SJCRH30 (cell line): ENCODE measurements at regions not wholly inside any gene's neighbourhood (a gene's known extent, or its start where the extent isn't known, plus 50 kb on each side); places are given as distances from the start of the nearest gene placed in this dataset.
A peak's percentile ranks its signal among the peaks of the same experiment; 100 is the strongest.

Experiments
- DNase-seq, 2 experiments: peaks; one replicate each; pipeline ENCODE4 v3.0.0-alpha.2; 2015 to 2020
- H3K27ac ChIP-seq: fragments of 250-450 bp; sonication (Bioruptor Pico); 2 replicates; pipeline ENCODE4 v1.5.1; 2020; ENCODE audit warnings: mild to moderate bottlenecking, moderate library complexity
- H3K27me3 ChIP-seq: fragments of 250-450 bp; sonication (Bioruptor Pico); 2 replicates; pipeline ENCODE4 v1.5.1; 2020; ENCODE audit warnings: mild to moderate bottlenecking, moderate library complexity
- H3K36me3 ChIP-seq: fragments of 250-450 bp; sonication (Bioruptor Pico); 2 replicates; pipeline ENCODE4 v1.5.1; 2020; ENCODE audit warnings: mild to moderate bottlenecking, moderate library complexity
- H3K4me1 ChIP-seq: fragments of 250-450 bp; sonication (Bioruptor Pico); 2 replicates; pipeline ENCODE4 v1.5.1; 2020; ENCODE audit warnings: mild to moderate bottlenecking, moderate library complexity
- H3K4me3 ChIP-seq: fragments of 250-450 bp; sonication (Bioruptor Pico); 2 replicates; pipeline ENCODE4 v1.5.1; 2020; ENCODE audit warnings: mild to moderate bottlenecking, moderate library complexity
- H3K9me3 ChIP-seq: fragments of 250-450 bp; sonication (Bioruptor Pico); replicated peaks from 2 replicates; pipeline ENCODE4 v1.5.1; 2020; ENCODE audit warnings: mild to moderate bottlenecking, moderate library complexity

GRCh38 chr6:67676892-67677291 is 958.2 kb upstream of the ADGRB3 start:
- DNase-seq, result no peak

GRCh38 chr6:67667637-67668422 is 967.3 kb upstream of the ADGRB3 start:
- no peaks in the 10 kb centered on the region for H3K27me3 ChIP-seq
- no peaks in the 10 kb centered on the region for H3K9me3 ChIP-seq
- no peaks in the 10 kb centered on the region for H3K36me3 ChIP-seq
- DNase-seq, result no peak
- H3K27ac ChIP-seq, result no peak overlapping the region
- no peaks in the 10 kb centered on the region for H3K4me1 ChIP-seq
- H3K4me3 ChIP-seq, result no peak overlapping the region

More at GRCh38 chr6:67676892-67677291, 958.2 kb upstream of the ADGRB3 start:
- no peak overlapping the region for H3K27ac ChIP-seq
- no peaks in the 10 kb centered on the region for H3K27me3 ChIP-seq
- H3K4me3 ChIP-seq, result no peak overlapping the region
- H3K9me3 ChIP-seq, result no peaks in the 10 kb centered on the region
- no peaks in the 10 kb centered on the region for H3K4me1 ChIP-seq
- H3K36me3 ChIP-seq, result no peaks in the 10 kb centered on the region

GRCh38 chr6:67666177-67666964 is 968.7 kb upstream of the ADGRB3 start:
- H3K27ac ChIP-seq, result no peak overlapping the region
- no peak overlapping the region for H3K4me3 ChIP-seq
- DNase-seq, result no peak
- H3K4me1 ChIP-seq, result no peaks in the 10 kb centered on the region
- H3K27me3 ChIP-seq, result no peaks in the 10 kb centered on the region
- no peaks in the 10 kb centered on the region for H3K9me3 ChIP-seq
- H3K36me3 ChIP-seq, result no peaks in the 10 kb centered on the region

DNA sequence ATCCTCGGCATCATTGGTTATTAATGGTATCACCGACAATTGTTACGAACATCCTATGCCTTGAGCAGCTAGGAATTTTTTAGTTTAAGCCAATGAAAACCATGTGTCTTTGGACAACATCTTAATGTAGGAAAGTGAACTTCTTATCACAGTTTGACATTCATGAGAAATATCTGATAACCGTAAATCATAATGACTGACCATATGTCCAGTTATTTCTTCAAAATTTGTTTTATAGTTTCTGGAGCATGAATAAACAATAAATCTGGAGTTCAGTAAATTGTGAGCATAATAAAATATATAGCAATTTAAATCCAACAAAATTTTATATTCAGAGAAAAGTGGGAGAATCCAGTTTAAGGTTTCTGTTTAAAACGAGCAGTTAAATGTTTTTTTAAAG is 970.1 kb upstream of the ADGRB3 start:
- no peaks in the 10 kb centered on the region for H3K36me3 ChIP-seq
- DNase-seq, result no peak
- no peaks in the 10 kb centered on the region for H3K4me1 ChIP-seq
- H3K9me3 ChIP-seq, result no peaks in the 10 kb centered on the region
- H3K27ac ChIP-seq, result no peak overlapping the region
- no peaks in the 10 kb centered on the region for H3K27me3 ChIP-seq
- H3K4me3 ChIP-seq, result no peak overlapping the region

DNA sequence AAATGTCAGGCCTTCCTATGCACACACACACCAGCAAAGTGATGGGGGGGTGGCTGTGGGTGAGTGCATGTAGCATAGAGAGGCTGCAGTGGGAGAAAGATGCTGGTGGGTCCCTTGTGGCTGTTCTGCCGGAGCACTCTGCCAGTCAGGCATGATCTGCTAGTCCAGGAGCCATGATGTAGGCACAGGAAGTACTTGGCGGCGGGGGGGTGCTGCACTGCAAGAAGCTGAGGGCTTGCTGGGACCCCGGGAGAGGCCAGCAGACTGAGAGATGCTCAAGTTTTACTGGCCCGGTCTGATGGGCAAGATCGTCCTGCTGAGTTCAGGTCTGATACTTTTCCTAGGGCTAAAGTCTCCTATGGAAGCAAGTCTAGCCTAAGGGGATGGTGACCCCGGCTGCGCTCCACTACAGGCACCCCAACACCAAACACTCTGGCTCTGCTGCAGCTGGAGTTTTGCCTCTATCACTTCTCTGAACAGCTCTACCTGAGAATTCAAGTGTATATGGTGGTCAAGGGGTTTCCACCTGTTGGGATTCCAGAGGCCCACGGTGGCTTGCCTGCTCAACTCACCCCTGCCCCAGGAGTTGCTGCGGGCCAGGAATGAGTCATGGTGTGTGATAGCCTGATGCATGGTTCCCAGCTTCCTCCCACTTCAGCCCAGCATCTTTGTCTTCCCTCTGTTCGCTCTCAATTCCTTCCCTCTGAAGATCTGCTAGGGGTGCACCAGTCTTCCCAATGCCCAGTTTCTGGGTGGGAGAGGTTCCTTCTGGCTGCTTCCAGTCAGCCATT is 971.8 kb upstream of the ADGRB3 start:
- no peak for DNase-seq
- no peak overlapping the region for H3K4me3 ChIP-seq
- no peak overlapping the region for H3K27ac ChIP-seq
- no peaks in the 10 kb centered on the region for H3K27me3 ChIP-seq
- no peaks in the 10 kb centered on the region for H3K36me3 ChIP-seq
- no peaks in the 10 kb centered on the region for H3K9me3 ChIP-seq
- no peaks in the 10 kb centered on the region for H3K4me1 ChIP-seq

DNA sequence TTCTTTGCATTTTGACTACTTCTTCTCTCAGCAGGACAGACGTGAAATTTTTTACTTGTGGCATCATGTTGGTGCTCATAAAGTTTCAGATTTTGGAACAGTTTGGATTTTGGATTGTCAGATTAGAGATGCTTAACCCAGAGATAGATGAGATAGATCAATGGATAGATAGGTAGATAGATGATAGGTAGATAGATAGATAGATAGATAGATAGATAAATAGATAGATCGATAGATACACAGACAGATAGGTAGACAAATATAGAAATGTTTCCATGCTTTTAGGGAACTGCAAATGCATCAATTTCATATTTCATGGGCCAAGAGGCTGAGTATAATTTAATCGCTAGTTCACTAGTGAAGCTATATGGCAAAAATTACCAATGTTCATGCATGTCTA is 981.5 kb upstream of the ADGRB3 start:
- H3K27ac ChIP-seq, result no peak overlapping the region

DNA sequence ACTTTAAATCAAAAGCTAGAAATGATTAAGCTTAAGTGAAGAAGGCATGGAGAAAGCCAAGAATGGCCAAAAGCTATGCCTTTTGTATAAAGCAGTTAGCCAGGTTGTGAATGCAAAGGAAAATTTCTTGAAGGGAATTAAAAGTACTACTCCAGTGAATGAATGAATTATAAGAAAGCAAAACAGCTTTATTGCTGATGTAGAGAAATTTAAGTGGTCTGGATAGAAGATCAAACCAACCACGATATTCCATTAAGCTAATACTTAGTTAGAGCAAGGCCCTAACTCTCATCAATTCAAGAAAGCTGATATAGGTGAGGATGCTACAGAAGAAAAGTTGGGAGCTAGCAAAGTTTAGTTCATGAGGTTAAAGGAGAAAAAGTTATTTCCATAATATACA is 988.5 kb upstream of the ADGRB3 start:
- H3K27ac ChIP-seq, result no peak overlapping the region
- H3K4me3 ChIP-seq, result no peak overlapping the region
- H3K36me3 ChIP-seq, result no peaks in the 10 kb centered on the region
- no peak for DNase-seq
- no peaks in the 10 kb centered on the region for H3K9me3 ChIP-seq
- H3K27me3 ChIP-seq, result no peaks in the 10 kb centered on the region
- no peaks in the 10 kb centered on the region for H3K4me1 ChIP-seq

More for the DNA sequence above, 981.5 kb upstream of the ADGRB3 start:
- Histone ChIP-seq H3K9me3 (no peaks in the 10 kb centered on the region), H3K27me3 (no peaks in the 10 kb centered on the region), H3K4me3 (no peak overlapping the region), H3K4me1 (no peaks in the 10 kb centered on the region), H3K36me3 (no peaks in the 10 kb centered on the region)
- DNase-seq, result no peak

DNA sequence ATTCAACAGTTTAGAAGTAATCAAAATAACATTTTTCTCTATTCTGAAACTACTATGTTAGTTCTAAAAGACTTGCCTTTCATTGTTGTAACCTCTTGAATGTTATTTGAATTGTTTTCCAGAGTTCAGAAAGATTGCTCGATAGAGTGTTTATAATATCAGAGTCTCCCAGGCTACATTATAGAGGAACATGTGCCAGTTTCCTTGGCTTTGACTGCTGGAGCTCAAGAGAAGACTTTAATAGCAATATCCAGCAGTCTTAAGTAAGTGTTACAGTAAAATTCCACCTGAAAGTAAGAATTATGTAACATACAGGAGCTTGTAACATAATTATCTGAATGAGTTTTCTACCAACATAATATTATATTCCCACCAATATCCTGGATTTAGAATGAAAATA is 991.8 kb upstream of the ADGRB3 start:
- no peak overlapping the region for H3K4me3 ChIP-seq
- H3K36me3 ChIP-seq, result no peaks in the 10 kb centered on the region
- no peaks in the 10 kb centered on the region for H3K27me3 ChIP-seq
- DNase-seq, result no peak
- H3K9me3 ChIP-seq, result no peaks in the 10 kb centered on the region
- H3K27ac ChIP-seq, result no peak overlapping the region
- H3K4me1 ChIP-seq, result no peaks in the 10 kb centered on the region

GRCh38 chr6:67642582-67642981 is 992.5 kb upstream of the ADGRB3 start:
- H3K4me1 ChIP-seq, result no peaks in the 10 kb centered on the region
- H3K9me3 ChIP-seq, result no peaks in the 10 kb centered on the region
- DNase-seq, result no peak
- no peak overlapping the region for H3K27ac ChIP-seq
- no peaks in the 10 kb centered on the region for H3K36me3 ChIP-seq
- no peak overlapping the region for H3K4me3 ChIP-seq
- H3K27me3 ChIP-seq, result no peaks in the 10 kb centered on the region

- Histone ChIP-seq H3K27me3 (no peaks in the 10 kb centered on the region), H3K4me3 (no peak overlapping the region), H3K9me3 (no peaks in the 10 kb centered on the region), H3K4me1 (no peaks in the 10 kb centered on the region), H3K27ac (no peak overlapping the region), H3K36me3 (no peaks in the 10 kb centered on the region)
- no peak for DNase-seq
These were observed 994.6 kb upstream of the ADGRB3 start for GRCh38 chr6:67640484-67640883.

DNA sequence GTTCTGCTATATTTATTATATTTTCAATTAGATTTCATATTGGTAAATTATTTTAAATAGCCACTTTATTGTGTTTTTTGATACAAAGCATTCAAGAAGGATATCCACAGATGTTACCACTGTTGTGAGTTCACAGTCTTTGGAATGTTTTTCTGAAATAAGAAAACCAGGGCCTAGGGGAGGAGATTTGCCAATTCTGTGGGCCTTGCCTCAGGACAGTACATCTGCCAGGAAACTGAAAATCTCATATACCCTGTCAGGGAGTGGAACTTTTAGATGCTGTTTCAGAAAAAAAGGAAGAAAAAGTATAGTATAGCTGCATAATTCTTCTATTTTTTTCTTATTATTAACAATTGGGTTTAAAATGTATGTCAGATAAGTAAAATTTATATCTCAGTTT is 995.9 kb upstream of the ADGRB3 start:
- Histone ChIP-seq H3K4me1 (no peaks in the 10 kb centered on the region), H3K27ac (no peak overlapping the region), H3K36me3 (no peaks in the 10 kb centered on the region), H3K27me3 (no peaks in the 10 kb centered on the region), H3K4me3 (no peak overlapping the region), H3K9me3 (no peaks in the 10 kb centered on the region)
- DNase-seq, result no peak

DNA sequence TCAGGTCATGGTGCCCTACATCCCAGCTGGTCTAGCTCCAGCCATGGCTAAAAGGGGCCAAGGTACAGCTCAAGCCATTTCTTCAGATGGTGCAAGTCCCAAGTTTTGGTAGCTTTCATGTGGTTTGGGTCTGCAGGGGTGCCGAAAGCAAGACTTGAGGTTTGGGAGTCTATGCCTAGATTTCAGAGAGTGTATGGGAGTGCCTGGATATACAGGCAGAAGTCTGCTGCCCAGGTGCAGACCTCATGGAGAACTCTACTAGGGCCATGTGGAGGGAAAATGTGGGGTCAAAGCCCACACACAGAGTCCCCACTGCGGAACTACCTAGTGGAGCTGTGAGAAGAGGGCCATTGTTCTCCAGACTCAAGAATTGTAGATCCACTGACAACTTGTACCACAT is 1000.9 kb upstream of the ADGRB3 start:
- no peak for DNase-seq
- Histone ChIP-seq H3K27ac (no peak overlapping the region), H3K9me3 (no peaks in the 10 kb centered on the region), H3K4me3 (no peak overlapping the region), H3K4me1 (peaks cover 6% of the 10 kb centered on the region), H3K36me3 (no peaks in the 10 kb centered on the region), H3K27me3 (no peaks in the 10 kb centered on the region)

- H3K27me3 ChIP-seq, result no peaks in the 10 kb centered on the region
- no peak overlapping the region for H3K27ac ChIP-seq
- no peak for DNase-seq
- no peak overlapping the region for H3K4me3 ChIP-seq
- no peaks in the 10 kb centered on the region for H3K9me3 ChIP-seq
- no peaks in the 10 kb centered on the region for H3K36me3 ChIP-seq
- peaks cover 6% of the 10 kb centered on the region for H3K4me1 ChIP-seq
These were observed 1002.0 kb upstream of the ADGRB3 start for GRCh38 chr6:67633058-67633457.

- H3K27me3 ChIP-seq, result no peaks in the 10 kb centered on the region
- peaks cover 16% of the 10 kb centered on the region for H3K4me1 ChIP-seq
- peak; percentile 3 to 30 for DNase-seq
- H3K9me3 ChIP-seq, result no peaks in the 10 kb centered on the region
- no peaks in the 10 kb centered on the region for H3K36me3 ChIP-seq
- H3K4me3 ChIP-seq, result peak overlapping the region; percentile 11; the same call in 1 of the 2 replicates
- peak overlapping the region; percentile 23; the same call in 1 of the 2 replicates for H3K27ac ChIP-seq
These were observed 1004.9 kb upstream of the ADGRB3 start for GRCh38 chr6:67630146-67630545.

DNA sequence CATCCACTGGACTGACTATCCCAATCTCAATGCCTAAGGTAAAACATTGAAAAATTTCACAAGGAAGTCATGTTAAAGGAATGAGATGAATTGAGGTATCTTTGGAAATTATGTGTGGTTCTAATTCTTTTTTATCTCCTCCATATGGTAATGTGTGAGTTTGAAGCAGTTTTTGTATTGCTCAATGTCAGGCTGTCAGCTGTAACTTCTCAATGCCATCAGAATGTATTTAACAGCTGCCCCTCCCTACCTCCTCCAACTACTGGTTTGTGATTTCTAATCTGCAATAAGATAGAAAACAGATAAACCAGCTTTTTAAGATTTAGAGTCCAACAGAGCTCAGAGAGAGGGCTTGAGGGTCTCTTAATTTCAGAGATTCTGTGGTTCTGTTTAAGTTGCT is 1005.8 kb upstream of the ADGRB3 start:
- H3K4me1 ChIP-seq, result peaks cover 16% of the 10 kb centered on the region
- H3K36me3 ChIP-seq, result no peaks in the 10 kb centered on the region
- no peaks in the 10 kb centered on the region for H3K9me3 ChIP-seq
- H3K27ac ChIP-seq, result no peak overlapping the region
- H3K4me3 ChIP-seq, result no peak overlapping the region
- H3K27me3 ChIP-seq, result no peaks in the 10 kb centered on the region
- DNase-seq, result no peak
